GM12873 (cell line): ENCODE measurements at regions not wholly inside any gene's neighbourhood (a gene's known extent, or its start where the extent isn't known, plus 50 kb on each side); places are given as distances from the start of the nearest gene placed in this dataset.

Experiments used
- TF ChIP-seq, protein P1 (sequence below): IDR thresholded peaks from 2 replicates; pipeline ENCODE4 v1.5.1; 2012; ENCODE audit warnings: low read depth, mild to moderate bottlenecking, moderate library complexity, low read length, control low read depth; ENCODE audit not compliant: insufficient read depth; ENCODE audit errors: missing control alignments

- TF ChIP-seq, protein P1, sequence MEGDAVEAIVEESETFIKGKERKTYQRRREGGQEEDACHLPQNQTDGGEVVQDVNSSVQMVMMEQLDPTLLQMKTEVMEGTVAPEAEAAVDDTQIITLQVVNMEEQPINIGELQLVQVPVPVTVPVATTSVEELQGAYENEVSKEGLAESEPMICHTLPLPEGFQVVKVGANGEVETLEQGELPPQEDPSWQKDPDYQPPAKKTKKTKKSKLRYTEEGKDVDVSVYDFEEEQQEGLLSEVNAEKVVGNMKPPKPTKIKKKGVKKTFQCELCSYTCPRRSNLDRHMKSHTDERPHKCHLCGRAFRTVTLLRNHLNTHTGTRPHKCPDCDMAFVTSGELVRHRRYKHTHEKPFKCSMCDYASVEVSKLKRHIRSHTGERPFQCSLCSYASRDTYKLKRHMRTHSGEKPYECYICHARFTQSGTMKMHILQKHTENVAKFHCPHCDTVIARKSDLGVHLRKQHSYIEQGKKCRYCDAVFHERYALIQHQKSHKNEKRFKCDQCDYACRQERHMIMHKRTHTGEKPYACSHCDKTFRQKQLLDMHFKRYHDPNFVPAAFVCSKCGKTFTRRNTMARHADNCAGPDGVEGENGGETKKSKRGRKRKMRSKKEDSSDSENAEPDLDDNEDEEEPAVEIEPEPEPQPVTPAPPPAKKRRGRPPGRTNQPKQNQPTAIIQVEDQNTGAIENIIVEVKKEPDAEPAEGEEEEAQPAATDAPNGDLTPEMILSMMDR = no peak
Measured at GRCh38 chr20:6439737-6440442, 317.1 kb upstream of the FERMT1 start.

GRCh38 chr20:6434131-6434530, 311.3 kb upstream of the FERMT1 start:
- TF ChIP-seq, protein P1 = no peak

DNA sequence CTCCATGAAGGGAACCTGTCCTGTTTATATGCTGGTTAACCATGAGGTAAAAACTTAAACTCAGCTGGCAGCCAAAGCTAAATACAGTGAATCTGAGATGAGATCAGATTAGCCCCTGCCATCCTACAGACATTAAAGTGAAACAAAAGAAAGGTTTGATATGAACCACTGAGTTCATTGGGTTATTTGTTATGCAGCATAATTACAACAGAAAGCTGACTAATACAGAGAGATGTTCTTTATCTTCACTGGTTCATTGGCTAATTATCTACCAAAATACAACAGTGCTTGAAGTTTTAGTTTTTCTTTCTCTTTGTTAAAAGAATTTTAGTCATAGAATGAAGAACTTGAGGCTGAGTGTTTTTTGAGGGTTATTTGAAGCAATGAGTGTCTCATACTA, 307.6 kb upstream of the FERMT1 start:
- TF ChIP-seq, protein P1 = no peak

- TF ChIP-seq, protein P1 = no peak
Measured at GRCh38 chr20:6426287-6426891, 303.6 kb upstream of the FERMT1 start.

GRCh38 chr20:6421321-6422248, 298.8 kb upstream of the FERMT1 start:
- TF ChIP-seq, protein P1 = no peak

DNA sequence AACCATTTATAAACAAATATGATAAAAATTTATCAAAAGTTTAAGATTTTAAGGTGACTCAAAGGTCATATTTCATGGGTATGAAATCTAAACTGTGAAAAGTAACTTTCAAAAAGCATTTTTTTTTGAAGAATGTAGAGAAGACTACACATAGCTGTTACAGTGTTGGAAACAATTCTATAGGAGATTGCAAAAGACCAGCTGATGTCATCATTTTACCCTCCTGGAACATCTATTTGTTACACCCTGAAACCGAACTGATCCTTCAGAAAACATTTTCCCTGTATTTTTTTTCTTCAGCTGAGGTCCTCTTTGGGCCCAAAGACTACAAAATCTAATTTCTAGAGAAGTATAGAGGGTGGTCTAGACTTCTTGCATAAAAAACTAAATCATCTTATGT, 297.5 kb upstream of the FERMT1 start:
- TF ChIP-seq, protein P1 = no peak

GRCh38 chr20:6418732-6419131, 295.9 kb upstream of the FERMT1 start:
- TF ChIP-seq, protein P1 = no peak
